ENCODE measurements at regions not wholly inside any gene's neighbourhood (a gene's known extent, or its start where the extent isn't known, plus 50 kb on each side); places are given as distances from the start of the nearest gene placed in this dataset.

- intact Hi-C loops (cut with DNase I; ENCODE audit: low total_unique reads), result loop anchor here (2.0 to 5.0 kb wide), 2 partner anchors 19 to 73 kb away; no protein-coding TSS in a partner anchor
- in situ Hi-C loops (cut with MboI; ENCODE audit: low sequenced_read_pairs in 4 of 4), result no loop called here
- H3K4me1 ChIP-seq, result peaks cover 51 to 74% of the 10 kb centered on the region in 2 donors
- H3K9me3 ChIP-seq, result no peaks in the 10 kb centered on the region
- no peak for DNase-seq
- ATAC-seq, result no peak
- H3K36me3 ChIP-seq, result no peaks in the 10 kb centered on the region
- peaks cover 0 to 6% (median 0%) of the 10 kb centered on the region in 3 donors for H3K27me3 ChIP-seq
- TF ChIP-seq CTCF (IDR thresholded peaks at IDR 0.05 in 4 of 5, conservative IDR thresholded peaks at IDR 0.05 in 1 of 5), result no peak
- TF ChIP-seq POLR2A (IDR thresholded peaks at IDR 0.05), result no peak
- peak overlapping the region; percentile 68 to 77 (median 74) for H3K27ac ChIP-seq
- H3K4me3 ChIP-seq, result no peak overlapping the region
Measured at GRCh38 chr5:155733935-155734334, 593.0 kb upstream of the SGCD start.

GRCh38 chr5:155735388-155735787 is 591.6 kb upstream of the SGCD start:
- in situ Hi-C loops (cut with MboI; ENCODE audit: low sequenced_read_pairs in 4 of 4) (no loop called here), intact Hi-C loops (cut with DNase I; ENCODE audit: low total_unique reads) (loop anchor here (2.0 kb wide), 1 partner anchor 17 kb away; no protein-coding TSS in a partner anchor)
- Histone ChIP-seq H3K27ac (peak overlapping the region in 3 of 4 donors; percentile 68 to 77 (median 76)), H3K9me3 (no peaks in the 10 kb centered on the region), H3K4me1 (peaks cover 51 to 61% of the 10 kb centered on the region in 2 donors), H3K36me3 (no peaks in the 10 kb centered on the region), H3K27me3 (no peaks in the 10 kb centered on the region), H3K4me3 (no peak overlapping the region)
- TF ChIP-seq POLR2A (IDR thresholded peaks at IDR 0.05) (no peak), CTCF (IDR thresholded peaks at IDR 0.05 in 4 of 5, conservative IDR thresholded peaks at IDR 0.05 in 1 of 5) (no peak)
- DNase-seq (peak; percentile 61 to 65), ATAC-seq (peak; percentile 57 to 79)

GRCh38 chr5:155738616-155739015 is 588.3 kb upstream of the SGCD start:
- Histone ChIP-seq H3K27me3 (no peaks in the 10 kb centered on the region), H3K36me3 (no peaks in the 10 kb centered on the region), H3K27ac (no peak overlapping the region), H3K9me3 (no peaks in the 10 kb centered on the region), H3K4me1 (peaks cover 24 to 33% of the 10 kb centered on the region in 2 donors), H3K4me3 (no peak overlapping the region)
- TF ChIP-seq POLR2A (IDR thresholded peaks at IDR 0.05), result no peak
- no peak for TF ChIP-seq CTCF (IDR thresholded peaks at IDR 0.05 in 4 of 5, conservative IDR thresholded peaks at IDR 0.05 in 1 of 5)
- DNase-seq (no peak), ATAC-seq (no peak)
- in situ Hi-C loops (cut with MboI; ENCODE audit: low sequenced_read_pairs in 4 of 4) (no loop called here), intact Hi-C loops (cut with DNase I; ENCODE audit: low total_unique reads) (no loop called here)

GRCh38 chr5:155746367-155747038 is 580.5 kb upstream of the SGCD start:
- in situ Hi-C loops (cut with MboI; ENCODE audit: low sequenced_read_pairs in 4 of 4) (no loop called here), intact Hi-C loops (cut with DNase I; ENCODE audit: low total_unique reads) (no loop called here)
- no peak overlapping the region for H3K27ac ChIP-seq
- H3K4me1 ChIP-seq, result no peaks in the 10 kb centered on the region
- no peak for ATAC-seq
- no peaks in the 10 kb centered on the region for H3K27me3 ChIP-seq
- TF ChIP-seq POLR2A (IDR thresholded peaks at IDR 0.05) (no peak), CTCF (IDR thresholded peaks at IDR 0.05 in 4 of 5, conservative IDR thresholded peaks at IDR 0.05 in 1 of 5) (no peak)
- H3K9me3 ChIP-seq, result no peaks in the 10 kb centered on the region
- DNase-seq, result no peak
- no peaks in the 10 kb centered on the region for H3K36me3 ChIP-seq
- H3K4me3 ChIP-seq, result no peak overlapping the region

Measured in gastrocnemius medialis (tissue), 4 donors.